OCI-LY1 (cell line): ENCODE measurements at regions not wholly inside any gene's neighbourhood (a gene's known extent, or its start where the extent isn't known, plus 50 kb on each side); places are given as distances from the start of the nearest gene placed in this dataset.

Source experiments
- H2AFZ ChIP-seq: fragments of 200-600 bp; sonication (generic), shearing (Covaris generic); 2 replicates; pipeline ENCODE4 v1.6.0; 2014; ENCODE audit warnings: antibody characterized with exemption, mild to moderate bottlenecking, low read length
- H3F3A ChIP-seq: fragments of 200-600 bp; sonication (generic), shearing (Covaris generic); 2 replicates; pipeline ENCODE4 v1.6.0; 2014; ENCODE audit warnings: mild to moderate bottlenecking, antibody characterized with exemption, low read length, moderate library complexity; ENCODE audit not compliant: insufficient read depth
- H3K27ac ChIP-seq: fragments of 200-600 bp; sonication (generic); 2 replicates; pipeline ENCODE4 v1.5.1; 2014; ENCODE audit warnings: low read length, mixed run types, mild to moderate bottlenecking, low read depth; ENCODE audit not compliant: poor library complexity, severe bottlenecking
- H3K27me3 ChIP-seq: fragments of 200-600 bp; sonication (generic); 2 replicates; pipeline ENCODE4 v1.6.0; 2014; ENCODE audit warnings: antibody characterized with exemption, mild to moderate bottlenecking, low read length, moderate library complexity; ENCODE audit not compliant: insufficient read depth
- H3K36me3 ChIP-seq: fragments of 200-600 bp; sonication (generic); 2 replicates; pipeline ENCODE4 v1.6.1; 2014; ENCODE audit warnings: mild to moderate bottlenecking, antibody characterized with exemption, low read length, moderate library complexity, mixed read lengths; ENCODE audit not compliant: insufficient read depth
- H3K4me1 ChIP-seq: fragments of 200-600 bp; sonication (generic); 2 replicates; pipeline ENCODE4 v1.5.1; 2014; ENCODE audit warnings: mild to moderate bottlenecking, low read length, moderate library complexity; ENCODE audit not compliant: insufficient read depth, severe bottlenecking
- H3K4me2 ChIP-seq: fragments of 200-600 bp; sonication (generic), shearing (Covaris generic); 2 replicates; pipeline ENCODE4 v1.6.1; 2014; ENCODE audit warnings: low read length
- H3K4me3 ChIP-seq: fragments of 200-600 bp; sonication (generic); 2 replicates; pipeline ENCODE4 v1.5.1; 2014; ENCODE audit warnings: low read length, low read depth, mild to moderate bottlenecking, mixed read lengths; ENCODE audit not compliant: poor library complexity, severe bottlenecking
- H3K79me2 ChIP-seq: fragments of 200-600 bp; shearing (Covaris generic); 2 replicates; pipeline ENCODE4 v1.6.1; 2016; ENCODE audit warnings: mixed run types, low read length, mixed read lengths; ENCODE audit not compliant: insufficient read depth
- H3K9ac ChIP-seq: fragments of 200-600 bp; sonication (generic), shearing (Covaris generic); 2 replicates; pipeline ENCODE4 v1.6.1; 2014; ENCODE audit warnings: mild to moderate bottlenecking, low read length, mixed read lengths
- H3K9me2 ChIP-seq: fragments of 200-600 bp; sonication (generic), shearing (Covaris generic); 2 replicates; pipeline ENCODE4 v1.6.1; 2014; ENCODE audit warnings: low read depth, mild to moderate bottlenecking, low read length, mixed read lengths
- H3K9me3 ChIP-seq: fragments of 200-600 bp; shearing (Covaris generic); 2 replicates; pipeline ENCODE4 v1.6.1; 2014; ENCODE audit warnings: low read length, mixed read lengths
- H4K20me1 ChIP-seq: fragments of 200-600 bp; sonication (generic), shearing (Covaris generic); 2 replicates; pipeline ENCODE4 v1.6.0; 2016; ENCODE audit warnings: mild to moderate bottlenecking, low read length; ENCODE audit not compliant: insufficient read depth
- CTCF ChIP-seq: fragments of 200-600 bp; sonication (generic), shearing (Covaris generic); IDR thresholded peaks from 2 replicates; pipeline ENCODE4 v1.5.1; 2017; ENCODE audit warnings: mild to moderate bottlenecking, antibody characterized with exemption, low read length, moderate library complexity, mixed read lengths
- EZH2 ChIP-seq: fragments of 200-600 bp; sonication (generic), shearing (Covaris generic); IDR thresholded peaks from 2 replicates; pipeline ENCODE4 v1.8.0; 2017; ENCODE audit warnings: borderline replicate concordance, mixed run types, mild to moderate bottlenecking, antibody characterized with exemption, low read length, moderate library complexity, mixed read lengths

- Histone ChIP-seq H3K27ac (no peak overlapping the region), H3K4me1 (no peaks in the 10 kb centered on the region), H3K4me2 (no peak overlapping the region), H3K9ac (no peak overlapping the region), H3K36me3 (no peaks in the 10 kb centered on the region), H3K4me3 (no peak overlapping the region), H4K20me1 (no peaks in the 10 kb centered on the region), H3K9me2 (no peaks in the 10 kb centered on the region), H2AFZ (no peak overlapping the region), H3K27me3 (no peaks in the 10 kb centered on the region), H3K9me3 (no peaks in the 10 kb centered on the region), H3K79me2 (no peaks in the 10 kb centered on the region), H3F3A (no peaks in the 10 kb centered on the region)
- TF ChIP-seq EZH2: no peak
- no peak for TF ChIP-seq CTCF
Measured at GRCh38 chr10:69715899-69716606, 85.7 kb upstream of the COL13A1 start.

- H2AFZ ChIP-seq: no peak overlapping the region
- no peak for TF ChIP-seq EZH2
- TF ChIP-seq CTCF: peak; percentile 82
Measured at GRCh38 chr10:69716711-69717560, 84.8 kb upstream of the COL13A1 start.

GRCh38 chr10:69718951-69719350 lies 82.8 kb upstream of the COL13A1 start:
- no peak for TF ChIP-seq EZH2
- TF ChIP-seq CTCF: no peak
- H3K4me1 ChIP-seq: no peaks in the 10 kb centered on the region
- no peak overlapping the region for H3K4me3 ChIP-seq
- H3K36me3 ChIP-seq: no peaks in the 10 kb centered on the region
- H2AFZ ChIP-seq: no peak overlapping the region
- no peak overlapping the region for H3K4me2 ChIP-seq
- no peaks in the 10 kb centered on the region for H4K20me1 ChIP-seq
- H3K79me2 ChIP-seq: no peaks in the 10 kb centered on the region
- H3K27me3 ChIP-seq: no peaks in the 10 kb centered on the region
- H3K9me3 ChIP-seq: no peaks in the 10 kb centered on the region
- H3K9ac ChIP-seq: no peak overlapping the region
- H3K27ac ChIP-seq: no peak overlapping the region
- H3F3A ChIP-seq: no peaks in the 10 kb centered on the region
- H3K9me2 ChIP-seq: no peaks in the 10 kb centered on the region

More at GRCh38 chr10:69716711-69717560, 84.8 kb upstream of the COL13A1 start:
- Histone ChIP-seq H3F3A (no peaks in the 10 kb centered on the region), H3K27ac (no peak overlapping the region), H3K9me3 (no peaks in the 10 kb centered on the region), H3K4me1 (no peaks in the 10 kb centered on the region), H3K4me3 (no peak overlapping the region), H4K20me1 (no peaks in the 10 kb centered on the region), H3K36me3 (no peaks in the 10 kb centered on the region), H3K79me2 (no peaks in the 10 kb centered on the region), H3K9me2 (no peaks in the 10 kb centered on the region), H3K9ac (no peak overlapping the region), H3K27me3 (no peaks in the 10 kb centered on the region), H3K4me2 (no peak overlapping the region)
